ENCODE measurements at regions not wholly inside any gene's neighbourhood (a gene's known extent, or its start where the extent isn't known, plus 50 kb on each side); places are given as distances from the start of the nearest gene placed in this dataset.
"Not testable (repeated sequence)": the region's sequence is repeated elsewhere in the genome, so short reads cannot be mapped to it uniquely, and the experiment has no call there.

DNA sequence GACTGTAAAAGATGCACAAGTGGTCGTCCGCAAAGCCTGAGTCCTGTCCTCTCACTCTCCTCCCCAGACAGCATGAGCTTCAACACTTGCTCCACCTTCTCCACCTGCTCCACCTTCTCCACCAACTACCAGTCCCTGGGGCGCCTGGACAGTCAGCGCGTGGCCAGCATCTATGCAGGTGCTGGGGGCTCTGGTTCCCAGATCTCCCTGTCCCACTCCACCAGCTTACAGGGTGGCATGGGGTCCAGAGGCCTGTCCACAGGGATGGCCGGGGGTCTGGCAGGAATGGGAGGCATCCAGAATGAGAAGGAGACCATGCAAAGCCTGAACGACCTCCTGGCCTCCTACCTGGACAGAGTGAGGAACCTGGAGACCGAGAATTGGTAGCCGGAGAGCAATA, 162.2 kb upstream of the NT5E start:
- FAIRE-seq (no peak), DNase-seq (ENCODE audit: extremely low spot score, insufficient read length, low read depth) (no peak)

DNA sequence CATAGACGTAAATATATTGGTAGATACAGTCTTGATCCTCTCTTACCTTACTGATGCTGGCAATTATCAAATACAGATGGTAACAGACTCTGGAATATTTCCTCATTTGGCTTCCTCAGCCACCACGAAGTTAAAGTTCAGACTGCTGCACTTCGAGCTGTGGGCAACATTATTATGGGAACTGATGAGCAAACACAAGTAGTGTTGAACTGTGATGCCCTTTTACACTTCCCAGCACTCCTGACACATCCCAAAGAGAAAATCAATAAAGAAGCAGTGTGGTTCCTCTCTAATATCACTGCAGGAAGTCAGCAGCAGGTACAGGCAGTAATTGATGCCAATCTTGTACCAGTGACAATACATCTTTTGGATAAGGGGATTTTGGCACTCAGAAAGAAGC, 162.7 kb upstream of the NT5E start:
- FAIRE-seq (no peak), DNase-seq (ENCODE audit: extremely low spot score, insufficient read length, low read depth) (no peak)

DNA sequence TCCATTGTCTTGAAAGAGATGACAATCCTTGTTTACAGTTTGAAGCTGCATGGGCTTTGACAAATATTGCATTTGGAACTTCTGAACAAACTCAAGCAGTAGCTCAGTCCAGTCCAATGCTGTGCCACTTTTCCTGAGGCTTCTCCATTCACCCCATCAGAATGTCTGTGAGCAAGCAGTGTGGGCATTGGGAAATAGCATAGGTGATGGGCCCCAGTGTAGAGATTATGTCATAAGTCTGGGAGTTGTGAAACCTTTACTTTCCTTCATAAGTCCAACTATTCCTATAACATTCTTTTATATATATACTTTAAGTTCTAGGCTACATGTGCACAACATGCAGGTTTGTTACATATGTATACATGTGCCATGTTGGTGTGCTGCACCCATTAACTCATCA, 163.4 kb upstream of the NT5E start:
- not testable (repeated sequence) for DNase-seq (ENCODE audit: extremely low spot score, insufficient read length, low read depth); FAIRE-seq

DNA sequence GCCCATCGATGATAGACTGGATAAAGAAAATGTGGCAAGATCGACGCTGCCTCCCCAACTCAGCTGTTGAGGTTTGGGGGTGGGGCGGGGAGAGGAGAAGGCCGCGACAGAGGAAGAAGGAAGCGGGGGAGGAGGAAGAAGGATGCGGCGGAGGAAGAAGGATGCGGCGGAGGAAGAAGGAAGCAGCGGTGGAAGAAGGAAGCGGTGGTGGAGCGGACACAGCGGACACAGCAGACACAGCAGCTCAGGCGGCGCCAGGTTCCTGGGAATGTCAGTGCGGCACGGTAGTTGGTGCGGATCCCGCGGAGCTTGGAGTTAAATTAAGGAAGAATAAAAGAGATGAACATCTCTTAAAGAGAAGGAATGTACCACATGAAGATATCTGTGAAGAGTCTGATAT, 163.9 kb upstream of the NT5E start:
- FAIRE-seq (no peak), DNase-seq (ENCODE audit: extremely low spot score, insufficient read length, low read depth) (no peak)

DNA sequence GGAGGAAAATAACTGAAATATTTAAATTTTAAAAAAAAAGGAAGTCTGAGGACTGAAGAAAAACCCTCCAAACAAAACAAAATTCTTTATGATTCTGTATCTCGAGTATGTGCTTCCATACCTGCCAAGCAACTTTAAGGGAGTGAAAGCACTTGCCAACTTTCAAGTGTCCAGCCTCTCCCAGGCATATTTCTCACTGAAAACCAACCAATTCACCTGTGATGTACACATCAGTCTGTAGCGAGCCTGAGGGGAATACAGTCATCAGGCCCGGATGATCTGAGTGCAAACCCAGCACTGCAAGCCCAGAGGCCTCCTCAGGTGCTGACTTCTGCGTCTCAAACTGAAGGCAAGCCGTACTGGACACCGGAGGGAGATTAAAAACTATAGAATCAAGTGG, 164.8 kb upstream of the NT5E start:
- no peak for DNase-seq (ENCODE audit: extremely low spot score, insufficient read length, low read depth)
- FAIRE-seq = no peak

DNA sequence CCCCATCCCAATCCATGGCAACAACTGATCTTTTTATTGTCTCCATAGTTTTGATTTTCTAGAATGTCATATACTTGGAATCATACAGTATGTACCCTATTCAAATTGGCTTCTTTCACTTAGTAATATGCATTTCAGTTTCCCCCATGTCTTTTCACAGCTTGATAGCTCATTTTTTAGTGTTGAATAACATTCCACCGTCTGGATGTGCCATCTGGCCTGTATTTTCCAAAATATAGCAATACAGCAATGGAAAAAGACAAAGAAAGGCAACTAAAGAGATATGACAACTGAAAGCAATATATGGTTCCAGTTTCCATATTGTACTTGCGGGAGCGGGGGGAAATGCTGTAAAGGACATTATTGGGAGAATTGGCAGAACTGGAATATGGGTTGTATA, 166.4 kb upstream of the NT5E start:
- DNase-seq (ENCODE audit: extremely low spot score, insufficient read length, low read depth) (no peak), FAIRE-seq (no peak)

DNA sequence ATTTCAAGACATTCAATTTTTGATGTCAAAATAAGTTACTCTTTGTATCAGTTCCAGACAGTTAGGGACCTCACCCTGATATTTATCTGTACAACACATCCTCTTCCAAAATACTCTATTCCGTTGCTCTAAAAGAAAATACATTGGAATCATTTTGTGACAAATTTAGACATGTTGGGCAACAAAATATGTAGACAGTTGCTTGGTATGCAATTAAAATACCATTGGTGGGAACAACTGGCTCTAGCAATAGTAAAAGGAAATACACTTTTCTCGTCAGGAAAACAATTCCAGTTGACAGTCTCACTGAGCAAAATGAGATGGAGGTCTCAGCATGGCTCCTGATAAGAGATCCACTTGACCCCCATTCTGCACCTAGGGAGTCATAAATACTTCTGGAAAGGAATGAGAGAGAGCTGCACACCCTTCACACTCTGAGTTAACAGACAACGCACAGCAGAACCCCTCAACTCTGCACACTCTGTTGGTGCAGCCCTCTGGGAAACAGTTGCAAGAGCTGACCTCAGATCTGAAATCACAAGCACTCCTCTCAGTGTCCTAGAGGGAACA, 171.3 kb upstream of the NT5E start:
- no peak for FAIRE-seq
- DNase-seq (ENCODE audit: extremely low spot score, insufficient read length, low read depth) = no peak

DNA sequence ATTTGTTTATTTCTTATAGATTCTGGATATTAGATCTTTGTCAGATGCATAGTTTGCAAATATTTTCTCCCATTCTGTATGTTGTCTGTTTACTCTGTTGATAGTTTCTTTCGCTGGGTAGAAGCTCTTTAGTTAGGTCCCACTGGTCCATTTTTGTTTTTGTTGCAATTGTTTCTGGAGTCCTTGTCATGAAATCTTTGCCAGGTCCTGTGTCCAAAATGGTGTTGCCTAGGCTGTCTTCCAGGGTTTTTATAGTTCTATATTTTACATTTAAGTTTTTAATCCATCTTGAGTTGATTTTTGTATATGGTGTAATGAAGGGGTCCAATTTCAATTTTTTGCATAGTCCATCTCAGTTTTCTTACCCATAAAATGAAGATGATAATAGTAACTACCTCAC, 173.9 kb upstream of the NT5E start:
- not testable (repeated sequence) for DNase-seq (ENCODE audit: extremely low spot score, insufficient read length, low read depth); FAIRE-seq

DNA sequence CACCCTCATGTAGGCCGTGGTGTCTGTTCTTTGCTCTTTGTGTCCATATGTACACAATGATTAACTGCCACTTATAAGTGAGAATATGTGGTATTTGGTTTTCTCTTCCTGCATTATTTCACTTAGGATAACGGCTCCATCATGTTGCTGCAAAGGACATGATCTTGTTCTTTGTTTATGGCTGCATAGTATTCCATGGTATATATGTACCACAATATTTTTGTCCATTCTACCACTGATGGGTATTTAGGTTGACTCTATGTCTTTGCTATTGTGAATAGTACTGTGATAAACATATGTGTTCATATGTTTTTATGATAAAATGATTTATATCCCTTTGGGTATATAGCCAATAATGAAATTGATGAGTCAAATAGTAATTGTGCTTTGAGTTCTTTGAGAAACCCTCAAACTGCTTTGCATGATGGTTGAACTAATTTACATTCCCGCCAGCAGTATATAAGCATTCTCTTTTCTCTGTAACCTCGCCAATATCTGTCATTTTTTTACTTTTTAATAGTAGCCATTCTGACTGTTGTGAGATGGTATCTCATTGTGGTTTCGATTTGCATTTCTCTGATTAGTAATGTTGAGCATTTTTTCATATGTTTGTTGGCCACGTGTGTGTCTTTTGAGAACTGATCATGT, 174.4 kb upstream of the NT5E start:
- no peak for DNase-seq (ENCODE audit: extremely low spot score, insufficient read length, low read depth)
- no peak for FAIRE-seq

DNA sequence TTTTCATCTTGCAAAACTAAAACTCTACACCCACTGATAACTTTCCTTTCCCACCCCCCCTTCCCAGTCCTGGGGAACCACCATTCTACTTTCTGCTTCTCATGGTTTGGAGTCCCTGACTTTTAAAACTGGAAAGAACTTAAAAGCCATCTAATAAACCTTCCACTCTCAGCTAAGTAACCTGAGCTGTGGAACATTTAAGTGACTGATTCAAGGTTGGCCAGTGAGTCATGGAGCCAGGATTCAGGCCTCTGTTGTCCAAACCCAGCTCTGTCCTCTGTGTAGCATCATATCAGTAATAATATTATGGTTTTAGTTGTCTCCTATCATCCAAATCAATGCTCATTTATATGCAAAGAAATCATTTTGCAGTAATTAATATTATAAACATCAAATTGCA, 176.0 kb upstream of the NT5E start:
- FAIRE-seq (no peak), DNase-seq (ENCODE audit: extremely low spot score, insufficient read length, low read depth) (no peak)

DNA sequence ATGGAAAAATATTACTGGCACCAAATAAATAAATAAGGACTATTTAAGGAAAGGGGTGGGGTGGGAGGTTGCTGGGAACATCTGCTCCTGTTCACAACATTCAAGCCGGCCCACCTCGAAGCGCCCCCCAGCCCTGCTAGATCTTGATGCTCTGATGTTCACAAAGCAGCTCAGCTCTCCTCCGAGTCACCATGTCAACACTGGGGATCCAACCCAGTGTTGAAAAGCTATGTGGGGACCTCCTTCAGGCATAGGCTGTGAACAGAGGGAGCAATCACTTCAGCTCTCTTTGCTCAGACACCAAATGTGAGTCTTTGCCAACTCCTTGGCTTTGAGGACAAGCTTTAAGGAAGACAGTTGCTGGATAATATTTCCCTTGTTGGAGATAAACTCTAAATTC, 176.8 kb upstream of the NT5E start:
- DNase-seq (ENCODE audit: extremely low spot score, insufficient read length, low read depth) = no peak
- FAIRE-seq = no peak

DNA sequence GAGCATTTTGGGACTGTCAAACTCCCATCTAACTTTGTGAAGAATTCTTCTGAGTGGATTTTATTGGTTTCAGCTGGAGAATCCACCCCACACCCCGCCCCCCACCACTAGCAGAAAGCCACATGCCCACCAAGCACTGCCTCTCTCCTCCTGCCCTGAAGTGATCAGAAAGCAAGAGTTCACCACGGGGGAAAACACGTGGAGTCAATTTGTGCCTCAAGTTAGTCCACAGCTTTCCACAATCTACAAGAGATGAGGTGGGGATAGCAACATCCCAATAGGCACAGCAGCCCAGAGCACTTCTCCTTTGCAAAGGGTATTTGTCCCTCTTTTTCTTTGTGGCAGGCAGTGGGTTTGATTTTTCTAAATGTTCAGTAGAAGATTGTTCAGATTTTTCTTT, 177.3 kb upstream of the NT5E start:
- no peak for FAIRE-seq
- no peak for DNase-seq (ENCODE audit: extremely low spot score, insufficient read length, low read depth)

DNA sequence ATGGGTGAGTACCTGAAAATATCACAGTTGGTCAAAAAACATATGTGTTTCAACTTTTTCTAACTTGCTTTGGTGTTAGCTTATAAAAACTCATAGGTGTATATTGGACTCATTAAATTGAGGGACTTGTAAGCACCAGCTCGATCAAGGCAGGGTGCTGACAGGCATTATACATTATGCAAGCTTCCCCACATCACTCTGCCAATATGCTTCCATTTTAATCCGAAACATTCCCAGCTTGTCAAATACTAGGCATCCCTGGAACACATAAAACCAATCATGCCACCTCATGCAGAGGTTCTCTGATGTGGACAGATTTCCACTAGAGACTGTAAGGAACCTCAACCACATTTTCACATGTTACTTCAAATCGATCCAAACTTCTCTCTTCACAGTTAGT, 187.3 kb upstream of the NT5E start:
- FAIRE-seq = no peak

DNA sequence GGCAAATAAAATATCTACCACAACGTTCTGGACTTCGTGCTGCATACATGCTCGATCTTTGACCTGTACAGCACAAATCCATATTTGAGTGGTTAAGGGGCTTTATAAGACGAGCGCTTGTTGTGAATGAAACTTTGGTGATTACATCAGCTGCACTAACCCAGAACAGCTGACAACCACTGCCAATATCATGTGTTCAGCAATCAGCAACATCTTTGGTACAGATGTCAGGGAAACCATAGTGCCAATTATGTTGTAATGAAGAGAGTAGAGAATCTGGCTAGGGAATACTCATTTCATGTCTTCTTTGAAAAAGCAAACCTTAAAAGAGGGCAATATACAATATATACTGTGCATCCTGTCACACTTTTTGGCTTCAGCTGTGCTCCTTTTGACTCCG, 188.6 kb upstream of the NT5E start:
- DNase-seq (ENCODE audit: extremely low spot score, insufficient read length, low read depth) (no peak), FAIRE-seq (no peak)

More for the DNA sequence above, 187.3 kb upstream of the NT5E start:
- no peak for DNase-seq (ENCODE audit: extremely low spot score, insufficient read length, low read depth)

DNA sequence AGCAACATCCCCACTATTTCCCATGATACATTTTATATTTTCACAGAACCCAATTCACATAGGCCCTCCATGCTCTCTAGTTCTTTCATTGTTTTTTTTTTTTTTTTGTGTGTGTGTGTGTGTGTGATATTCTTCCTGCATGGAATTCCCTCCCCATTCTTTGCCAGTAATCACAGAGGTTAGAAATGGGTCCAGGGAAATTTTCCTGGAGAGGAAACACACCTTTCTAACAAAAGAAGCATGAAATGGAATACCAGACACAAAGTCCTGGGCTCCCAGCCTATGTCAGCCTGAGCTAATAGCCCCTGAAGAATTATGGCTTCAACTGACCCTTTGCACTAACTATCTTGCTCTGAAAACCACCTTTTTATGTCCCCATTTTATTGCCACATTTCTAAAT, 194.2 kb upstream of the NT5E start:
- no peak for FAIRE-seq
- DNase-seq (ENCODE audit: extremely low spot score, insufficient read length, low read depth) = no peak

DNA sequence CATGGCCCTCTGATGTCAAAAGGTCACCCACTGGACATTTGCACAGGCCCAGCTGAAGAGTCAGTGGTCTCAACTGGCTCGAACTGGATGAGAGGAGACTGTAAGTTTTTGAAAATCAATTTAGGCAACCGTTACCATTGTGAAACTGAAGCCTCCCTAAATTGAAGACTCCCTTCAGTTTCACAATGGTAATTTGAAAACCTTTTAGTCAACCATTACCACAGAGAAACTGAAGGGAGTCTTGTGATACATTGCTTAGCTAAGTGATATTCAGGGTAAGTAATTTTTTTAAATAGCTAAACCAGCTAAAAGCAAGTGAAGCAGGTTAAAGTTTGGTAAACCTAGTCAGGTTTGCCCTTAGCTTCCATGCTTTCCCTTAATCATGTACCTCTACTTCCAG, 197.3 kb upstream of the NT5E start:
- DNase-seq (ENCODE audit: extremely low spot score, insufficient read length, low read depth) (no peak), FAIRE-seq (no peak)

DNA sequence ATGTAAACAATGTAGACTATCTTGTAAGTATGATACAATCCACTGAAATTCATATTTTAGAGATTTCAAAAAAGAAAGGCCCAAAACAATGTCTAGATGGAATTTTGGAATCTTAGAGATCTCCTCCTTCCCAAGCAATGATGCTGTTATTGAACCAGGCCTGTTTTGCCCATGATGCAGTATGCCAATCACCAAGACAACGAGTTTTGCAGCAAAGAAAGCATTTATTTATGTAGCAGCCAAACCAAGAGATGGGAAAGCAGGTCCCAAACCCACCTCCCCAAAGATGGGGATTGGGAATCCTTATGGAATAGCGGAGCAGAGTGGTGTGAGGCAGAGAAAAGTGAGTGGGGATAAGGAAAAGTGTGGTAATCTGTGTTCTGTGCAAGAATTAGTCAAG, 197.8 kb upstream of the NT5E start:
- FAIRE-seq (no peak), DNase-seq (ENCODE audit: extremely low spot score, insufficient read length, low read depth) (no peak)

DNA sequence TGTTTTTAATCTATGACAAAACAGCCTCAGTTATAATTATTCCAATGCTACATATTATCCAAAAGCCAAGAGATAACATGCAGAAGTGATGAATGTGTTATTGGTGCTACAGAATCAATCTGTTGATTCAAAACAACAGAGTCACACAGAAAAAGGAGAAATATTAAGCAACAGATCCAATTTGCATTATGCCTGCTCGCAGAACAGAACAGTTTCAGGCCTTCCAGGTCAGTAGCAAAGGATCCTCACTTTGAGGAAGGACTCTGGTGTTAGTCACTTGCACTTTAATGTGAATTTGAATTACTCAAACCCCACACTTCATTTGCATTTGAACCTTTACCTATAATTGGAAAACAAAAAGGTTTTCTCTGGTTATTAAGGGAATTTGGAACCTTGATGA, 198.6 kb upstream of the NT5E start:
- FAIRE-seq = no peak
- DNase-seq (ENCODE audit: extremely low spot score, insufficient read length, low read depth) = no peak

DNA sequence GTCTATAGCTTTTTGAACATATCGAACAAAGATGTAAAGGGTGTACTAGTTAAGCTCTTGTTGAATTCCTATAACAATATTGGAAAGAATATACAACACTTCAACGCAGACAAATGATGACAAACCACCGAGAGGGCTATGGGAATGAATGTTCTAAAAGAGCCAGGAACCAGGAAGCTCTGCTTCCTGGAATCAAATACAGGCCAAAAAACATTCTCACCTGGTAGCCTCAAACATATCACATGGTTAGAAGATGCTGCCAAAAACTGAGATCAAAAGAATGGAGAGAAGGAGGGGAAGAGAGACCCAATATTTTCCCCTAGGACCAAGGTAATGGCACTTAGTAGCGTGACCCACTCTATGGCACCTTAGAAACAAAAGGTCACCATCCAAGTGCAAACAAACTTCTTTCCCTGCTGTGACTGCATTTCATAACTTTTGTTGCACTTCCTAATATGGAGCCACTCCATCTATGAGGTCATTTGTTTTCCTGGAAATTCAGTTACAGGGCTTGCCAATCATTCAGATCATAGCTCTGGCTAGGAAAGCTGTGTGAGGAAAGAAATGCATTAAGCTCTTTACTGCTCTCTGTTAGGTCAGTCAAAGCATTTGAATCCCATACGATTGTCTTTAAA, 199.2 kb upstream of the NT5E start:
- no peak for DNase-seq (ENCODE audit: extremely low spot score, insufficient read length, low read depth)

DNA sequence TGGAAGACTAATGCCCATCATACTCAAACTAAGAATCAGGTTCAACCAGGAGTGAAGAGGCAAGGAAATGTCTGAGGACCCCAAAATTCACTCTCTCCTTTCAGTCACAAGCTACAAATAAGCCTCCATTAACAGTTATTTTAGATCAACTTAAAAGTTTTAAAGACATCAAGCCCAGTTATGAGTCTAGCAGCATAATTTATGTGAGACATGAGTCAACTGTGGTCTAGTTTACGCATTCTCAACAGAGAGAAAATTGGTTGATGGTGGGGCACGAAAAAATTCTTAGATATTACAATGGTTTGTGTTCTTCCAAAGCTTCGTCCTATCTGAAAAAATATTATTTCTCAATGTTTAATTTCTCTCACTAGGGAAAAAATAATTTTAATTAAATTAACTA, 204.9 kb upstream of the NT5E start:
- DNase-seq (ENCODE audit: extremely low spot score, insufficient read length, low read depth) (no peak), FAIRE-seq (no peak)

More for the DNA sequence above, 199.2 kb upstream of the NT5E start:
- no peak for FAIRE-seq

DNA sequence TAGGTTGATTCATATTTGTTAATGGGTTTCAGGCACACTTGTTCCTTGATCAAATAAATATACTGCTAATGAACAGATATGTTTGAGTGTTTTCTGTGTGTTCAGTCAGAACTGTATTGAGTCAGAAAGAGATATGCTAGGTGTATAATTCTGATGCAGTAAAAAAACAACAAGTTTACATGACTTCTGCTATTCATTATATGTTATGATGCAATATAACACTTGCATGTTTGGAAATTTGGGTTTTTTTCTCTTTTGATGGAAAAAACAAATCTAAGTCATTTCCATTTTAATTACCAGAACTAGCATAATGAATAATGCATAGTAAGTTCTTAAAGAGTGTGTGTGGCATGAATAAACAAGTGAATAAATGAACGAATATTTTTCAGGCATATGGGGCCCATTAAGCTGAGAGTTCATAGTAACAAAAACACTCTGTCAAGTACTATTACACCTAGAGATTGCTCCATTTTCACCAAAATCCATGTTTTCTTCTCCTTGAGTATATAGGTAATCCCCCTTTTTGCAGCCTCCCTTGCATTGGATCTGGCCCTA, 208.3 kb upstream of the NT5E start:
- no peak for DNase-seq (ENCODE audit: extremely low spot score, insufficient read length, low read depth)
- FAIRE-seq = no peak

All from GM18507 (cell line).